SU-DHL-6 (cell line): ENCODE measurements at regions not wholly inside any gene's neighbourhood (a gene's known extent, or its start where the extent isn't known, plus 50 kb on each side); places are given as distances from the start of the nearest gene placed in this dataset.

Experiments used
- EZH2phosphoT487 ChIP-seq: fragments of 200-600 bp; sonication (generic), shearing (Covaris generic); conservative IDR thresholded peaks from 2 replicates; pipeline ENCODE4 v1.6.1; 2018; ENCODE audit warnings: mild to moderate bottlenecking, antibody characterized with exemption, low read length, moderate library complexity, mixed read lengths
- TF ChIP-seq, protein P1 (sequence below): fragments of 200-600 bp; sonication (generic); IDR thresholded peaks from one replicate; pipeline ENCODE4 v1.5.1; 2017; ENCODE audit warnings: antibody characterized with exemption, mild to moderate bottlenecking, low read length, moderate library complexity; ENCODE audit not compliant: insufficient read depth, poor library complexity, severe bottlenecking

DNA sequence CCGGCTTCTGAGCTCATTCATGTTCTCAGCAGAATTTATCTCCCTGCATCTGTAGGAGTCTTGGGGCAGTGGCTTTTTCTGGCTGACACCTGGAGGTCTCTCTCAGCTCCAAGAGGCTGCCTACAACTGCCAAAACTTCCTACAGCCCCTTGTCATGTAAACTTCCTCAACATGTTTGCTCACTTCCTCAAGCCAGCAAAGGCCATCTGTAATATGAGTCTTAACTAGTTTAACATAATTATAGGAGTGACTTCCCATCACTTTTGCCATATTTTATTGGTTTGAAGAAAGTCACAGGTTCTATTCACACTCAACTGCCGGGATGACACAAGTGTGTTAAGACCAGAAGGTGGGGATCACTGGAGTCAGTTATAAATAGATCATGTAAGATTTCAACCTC is 194.0 kb downstream of the VRK1 start:
- TF ChIP-seq, protein P1, sequence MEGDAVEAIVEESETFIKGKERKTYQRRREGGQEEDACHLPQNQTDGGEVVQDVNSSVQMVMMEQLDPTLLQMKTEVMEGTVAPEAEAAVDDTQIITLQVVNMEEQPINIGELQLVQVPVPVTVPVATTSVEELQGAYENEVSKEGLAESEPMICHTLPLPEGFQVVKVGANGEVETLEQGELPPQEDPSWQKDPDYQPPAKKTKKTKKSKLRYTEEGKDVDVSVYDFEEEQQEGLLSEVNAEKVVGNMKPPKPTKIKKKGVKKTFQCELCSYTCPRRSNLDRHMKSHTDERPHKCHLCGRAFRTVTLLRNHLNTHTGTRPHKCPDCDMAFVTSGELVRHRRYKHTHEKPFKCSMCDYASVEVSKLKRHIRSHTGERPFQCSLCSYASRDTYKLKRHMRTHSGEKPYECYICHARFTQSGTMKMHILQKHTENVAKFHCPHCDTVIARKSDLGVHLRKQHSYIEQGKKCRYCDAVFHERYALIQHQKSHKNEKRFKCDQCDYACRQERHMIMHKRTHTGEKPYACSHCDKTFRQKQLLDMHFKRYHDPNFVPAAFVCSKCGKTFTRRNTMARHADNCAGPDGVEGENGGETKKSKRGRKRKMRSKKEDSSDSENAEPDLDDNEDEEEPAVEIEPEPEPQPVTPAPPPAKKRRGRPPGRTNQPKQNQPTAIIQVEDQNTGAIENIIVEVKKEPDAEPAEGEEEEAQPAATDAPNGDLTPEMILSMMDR = no peak
- no peak for TF ChIP-seq EZH2phosphoT487
